Esophagus muscularis mucosa (tissue), 4 donors: ENCODE measurements at regions not wholly inside any gene's neighbourhood (a gene's known extent, or its start where the extent isn't known, plus 50 kb on each side); places are given as distances from the start of the nearest gene placed in this dataset.

Source experiments
- DNase-seq: peaks from one replicate; pipeline ENCODE4 v3.0.0-alpha.2; 2017; ENCODE audit errors: extremely low spot score
- H3K27ac ChIP-seq, 4 donors: fragments of 200-600 bp; sonication (generic); replicated peaks in 1 of 4; 1 replicate in 3 of 4; 2 replicates in 1 of 4; pipeline ENCODE4 v1.5.1; 2016 to 2019; ENCODE audit warnings: mild to moderate bottlenecking in 1 of 4
- H3K27me3 ChIP-seq, 4 donors: fragments of 200-600 bp; sonication (generic); one replicate each; pipeline versions ENCODE4 v1.5.1 to v1.6.0; 2016 to 2019
- H3K36me3 ChIP-seq, 4 donors: fragments of 200-600 bp; sonication (generic); one replicate each; pipeline ENCODE4 v1.5.1; 2016 to 2019
- H3K4me1 ChIP-seq, 4 donors: fragments of 200-600 bp; sonication (generic); one replicate each; pipeline ENCODE4 v1.5.1; 2016 to 2019
- H3K4me3 ChIP-seq, 4 donors: fragments of 200-600 bp; sonication (generic); 1 replicate in 2 of 4; 2 replicates in 2 of 4; pipeline ENCODE4 v1.5.1; 2016 to 2019; ENCODE audit warnings: mild to moderate bottlenecking in 4 of 4, moderate library complexity in 1 of 4
- H3K9me3 ChIP-seq, 4 donors: fragments of 200-600 bp; sonication (generic); 1 replicate in 3 of 4; 2 replicates in 1 of 4; pipeline ENCODE4 v1.5.1; 2016 to 2019
- CTCF ChIP-seq, 3 experiments: fragments of 200-600 bp in 2 of 3; fragments of 450-650 bp in 1 of 3; sonication (generic) in 2 of 3; IDR thresholded peaks; one replicate each; pipeline ENCODE4 v1.5.1; 2017 to 2019; ENCODE audit warnings: antibody characterized with exemption in 3 of 3, mild to moderate bottlenecking in 2 of 3, moderate library complexity in 1 of 3
- EP300 ChIP-seq: sonication (generic); formaldehyde crosslinking; IDR thresholded peaks from one replicate; pipeline ENCODE4 v1.6.1; 2017; ENCODE audit warnings: antibody characterized with exemption
- POLR2A ChIP-seq: fragments of 450-650 bp; IDR thresholded peaks from one replicate; pipeline ENCODE4 v1.6.1; 2017; ENCODE audit warnings: antibody characterized with exemption, moderate library complexity, mild to moderate bottlenecking, low read depth
- POLR2AphosphoS5 ChIP-seq, 2 donors: sonication (generic); formaldehyde crosslinking; IDR thresholded peaks; one replicate each; pipeline ENCODE4 v1.6.1; 2017; ENCODE audit warnings: antibody characterized with exemption in 2 of 2
- WGBS: methylation state at CpG from one replicate; pipeline ENCODE4 v1.1.5; 2018; 5-methylcytosine and 5-hydroxymethylcytosine counted together
- intact Hi-C: fragments of 100-400 bp; cut with DNase I; formaldehyde crosslinking; loops from one replicate; pipeline ENCODE4 v1.15.1; 2023

DNA sequence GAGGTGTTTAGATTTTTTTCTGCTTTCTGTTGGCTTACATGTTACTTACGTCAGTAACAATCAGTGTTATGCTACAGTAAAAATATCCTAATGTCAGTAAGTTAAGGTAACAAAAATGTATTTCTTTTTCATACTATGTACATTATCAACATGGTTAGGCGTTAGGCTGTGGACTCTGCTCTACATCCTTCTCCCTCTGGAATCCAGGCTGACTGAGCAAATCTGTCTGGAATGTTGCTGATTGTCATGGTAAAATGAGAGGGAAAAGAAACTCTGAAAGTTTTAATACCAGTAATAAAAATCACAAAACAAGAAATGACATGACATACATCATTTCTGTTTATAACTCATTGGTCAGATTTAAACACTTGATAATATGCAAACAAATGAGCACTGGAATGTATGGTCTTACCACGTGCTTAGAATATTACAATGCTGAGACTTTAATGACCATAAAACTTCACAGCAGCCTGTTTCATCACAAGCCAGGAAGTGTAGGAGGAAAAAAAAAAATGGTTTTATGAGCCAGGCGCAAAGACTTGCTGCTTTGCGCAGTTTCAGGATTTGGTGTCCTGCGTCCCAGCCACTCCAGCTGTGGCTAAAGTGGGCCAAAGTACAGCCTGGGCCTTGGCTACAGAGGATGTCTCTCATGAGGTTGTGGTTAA, 252.4 kb downstream of the FSIP2 start:
- Histone ChIP-seq H3K36me3 (peaks cover 0 to 6% (median 0%) of the 10 kb centered on the region in 4 donors), H3K27ac (no peak overlapping the region), H3K27me3 (no peaks in the 10 kb centered on the region), H3K4me1 (no peaks in the 10 kb centered on the region), H3K4me3 (no peak overlapping the region), H3K9me3 (no peaks in the 10 kb centered on the region)
- intact Hi-C loops = no loop called here
- TF ChIP-seq POLR2AphosphoS5 (IDR thresholded peaks at IDR 0.05) (no peak), CTCF (IDR thresholded peaks at IDR 0.05) (no peak), POLR2A (no peak), EP300 (no peak)
- 90% methylated on average over 6 of the region's 6 CpGs for whole genome bisulfite sequencing
- no peak for DNase-seq

DNA sequence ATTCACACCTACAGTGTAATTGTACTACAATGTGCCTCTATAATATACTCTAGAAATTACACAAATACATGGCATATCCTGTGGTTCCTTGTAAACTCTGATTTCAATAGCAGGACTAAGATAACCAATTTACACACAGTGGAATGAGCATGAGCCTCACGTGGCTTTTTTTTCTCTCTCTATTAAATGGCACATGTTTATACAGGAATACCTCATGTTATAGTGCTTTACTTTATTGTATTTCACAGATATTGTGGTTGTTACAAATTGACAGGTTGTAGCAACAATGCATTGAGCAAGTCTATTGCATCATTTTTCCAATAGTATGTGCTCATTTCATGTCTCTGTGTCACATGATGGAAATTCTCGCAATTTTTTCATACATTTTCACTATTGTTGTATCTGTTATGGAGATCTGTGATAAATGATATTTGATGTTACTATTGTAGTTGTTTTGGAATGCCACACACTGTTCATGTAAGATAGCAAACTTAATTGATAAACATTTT, 260.0 kb downstream of the FSIP2 start:
- WGBS = 86% methylated on average over 2 of the region's 2 CpGs
- Histone ChIP-seq H3K27ac (no peak overlapping the region), H3K27me3 (no peaks in the 10 kb centered on the region), H3K9me3 (no peaks in the 10 kb centered on the region), H3K4me3 (no peak overlapping the region), H3K36me3 (no peaks in the 10 kb centered on the region), H3K4me1 (no peaks in the 10 kb centered on the region)
- intact Hi-C loops = no loop called here
- no peak for DNase-seq
- TF ChIP-seq POLR2A = no peak
- no peak for TF ChIP-seq EP300
- TF ChIP-seq POLR2AphosphoS5 (IDR thresholded peaks at IDR 0.05) = no peak
- no peak for TF ChIP-seq CTCF (IDR thresholded peaks at IDR 0.05)

GRCh38 chr2:186009341-186009740, 270.7 kb downstream of the FSIP2 start:
- H3K4me3 ChIP-seq = no peak overlapping the region
- H3K36me3 ChIP-seq = no peaks in the 10 kb centered on the region
- H3K4me1 ChIP-seq = no peaks in the 10 kb centered on the region
- no peak for TF ChIP-seq CTCF (IDR thresholded peaks at IDR 0.05)
- WGBS = 81% methylated on average over 2 of the region's 2 CpGs
- intact Hi-C loops = no loop called here
- DNase-seq = no peak
- peaks cover 0 to 29% (median 4%) of the 10 kb centered on the region in 4 donors for H3K9me3 ChIP-seq
- no peak overlapping the region for H3K27ac ChIP-seq
- H3K27me3 ChIP-seq = no peaks in the 10 kb centered on the region

DNA sequence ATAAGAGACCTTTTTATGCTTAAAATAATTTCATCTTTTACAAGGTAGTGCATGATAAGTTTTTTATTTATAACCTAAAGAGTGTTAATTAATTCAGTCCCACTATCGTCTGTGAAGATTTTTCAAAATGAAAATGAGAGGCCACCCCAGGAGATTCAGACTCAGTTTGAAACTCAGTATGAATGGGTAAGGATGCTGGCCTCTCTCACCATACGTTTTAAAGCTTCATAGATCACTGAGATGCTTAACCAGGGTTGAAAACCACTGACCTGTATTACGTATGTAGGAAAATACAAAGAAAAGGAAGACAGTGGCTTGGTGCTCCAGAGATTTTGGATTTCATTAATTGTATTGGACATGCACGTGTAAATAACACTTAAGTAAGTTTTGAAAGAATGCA, 278.7 kb downstream of the FSIP2 start:
- TF ChIP-seq POLR2A (no peak), EP300 (no peak), CTCF (IDR thresholded peaks at IDR 0.05) (no peak), POLR2AphosphoS5 (IDR thresholded peaks at IDR 0.05) (no peak)
- Histone ChIP-seq H3K27me3 (no peaks in the 10 kb centered on the region), H3K4me1 (no peaks in the 10 kb centered on the region), H3K27ac (no peak overlapping the region), H3K9me3 (peaks cover 0 to 16% (median 4%) of the 10 kb centered on the region in 4 donors), H3K4me3 (no peak overlapping the region), H3K36me3 (no peaks in the 10 kb centered on the region)
- DNase-seq = no peak
- intact Hi-C loops = no loop called here
- 84% methylated on average over 4 of the region's 4 CpGs for WGBS

GRCh38 chr2:186024921-186025320, 286.3 kb downstream of the FSIP2 start:
- Histone ChIP-seq H3K4me3 (no peak overlapping the region), H3K36me3 (no peaks in the 10 kb centered on the region), H3K4me1 (no peaks in the 10 kb centered on the region), H3K9me3 (no peaks in the 10 kb centered on the region), H3K27me3 (no peaks in the 10 kb centered on the region), H3K27ac (no peak overlapping the region)
- TF ChIP-seq POLR2AphosphoS5 (IDR thresholded peaks at IDR 0.05) (no peak), POLR2A (no peak), CTCF (IDR thresholded peaks at IDR 0.05) (no peak), EP300 (no peak)
- intact Hi-C loops = no loop called here
- no peak for DNase-seq
